Neural progenitor cell (in vitro differentiated cells): ENCODE measurements at regions not wholly inside any gene's neighbourhood (a gene's known extent, or its start where the extent isn't known, plus 50 kb on each side); places are given as distances from the start of the nearest gene placed in this dataset.

Source experiments
- DNase-seq: peaks from one replicate; pipeline ENCODE4 v3.0.0-alpha.2; 2016; ENCODE audit warnings: low spot score
- H2AFZ ChIP-seq: fragments of 200-600 bp; sonication (generic); replicated peaks from 2 replicates; pipeline ENCODE4 v1.6.1; 2016; ENCODE audit warnings: antibody characterized with exemption
- H3F3A ChIP-seq: fragments of 200-600 bp; sonication (generic); 2 replicates; pipeline ENCODE4 v1.6.1; 2016; ENCODE audit warnings: antibody characterized with exemption, low read depth
- H3K27ac ChIP-seq: fragments of 200-600 bp; sonication (generic); 2 replicates; pipeline ENCODE4 v1.5.1; 2016; ENCODE audit warnings: mild to moderate bottlenecking
- H3K27me3 ChIP-seq: fragments of 200-600 bp; sonication (generic); 2 replicates; pipeline ENCODE4 v1.6.1; 2016; ENCODE audit warnings: mild to moderate bottlenecking, moderate library complexity
- H3K36me3 ChIP-seq: fragments of 200-600 bp; sonication (generic); 2 replicates; pipeline ENCODE4 v1.5.1; 2016
- H3K4me1 ChIP-seq: fragments of 200-600 bp; sonication (generic); 2 replicates; pipeline ENCODE4 v1.6.1; 2016; ENCODE audit warnings: mixed run types
- H3K4me2 ChIP-seq: fragments of 200-600 bp; sonication (generic); 2 replicates; pipeline ENCODE4 v1.6.1; 2016
- H3K4me3 ChIP-seq: fragments of 200-600 bp; sonication (generic); 2 replicates; pipeline ENCODE4 v1.5.1; 2016
- H3K79me2 ChIP-seq: fragments of 200-600 bp; sonication (generic); 2 replicates; pipeline ENCODE4 v1.6.1; 2016; ENCODE audit warnings: low read depth
- H3K9ac ChIP-seq: fragments of 200-600 bp; sonication (generic); 2 replicates; pipeline ENCODE4 v1.6.1; 2016
- H3K9me3 ChIP-seq: fragments of 200-600 bp; sonication (generic); 2 replicates; pipeline ENCODE4 v1.5.1; 2016; ENCODE audit warnings: low read depth
- H4K20me1 ChIP-seq: fragments of 200-600 bp; sonication (generic); 2 replicates; pipeline ENCODE4 v1.6.1; 2016; ENCODE audit warnings: low read depth
- H3K27ac Mint-ChIP-seq: 3 replicates; pipeline ENCODE4 v1.8.0; 2021; ENCODE audit warnings: mixed read lengths
- H3K27me3 Mint-ChIP-seq: 2 replicates; pipeline ENCODE4 v1.8.0; 2022; ENCODE audit warnings: low read depth, mild to moderate bottlenecking, inconsistent platforms, moderate library complexity, mixed read lengths; ENCODE audit not compliant: insufficient read depth
- H3K36me3 Mint-ChIP-seq: 3 replicates; pipeline ENCODE4 v1.8.0; 2021; ENCODE audit warnings: mixed read lengths
- H3K4me1 Mint-ChIP-seq: 3 replicates; pipeline ENCODE4 v1.8.0; 2021; ENCODE audit warnings: mixed read lengths
- H3K4me3 Mint-ChIP-seq: 3 replicates; pipeline ENCODE4 v1.8.0; 2021; ENCODE audit warnings: mild to moderate bottlenecking, moderate library complexity, mixed read lengths
- H3K9me3 Mint-ChIP-seq: 3 replicates; pipeline ENCODE4 v1.8.0; 2020; ENCODE audit warnings: mixed read lengths
- EZH2 ChIP-seq: fragments of 200-600 bp; sonication (generic); IDR thresholded peaks from 2 replicates; pipeline ENCODE4 v1.6.1; 2017; ENCODE audit warnings: antibody characterized with exemption, mild to moderate bottlenecking, moderate library complexity
- EZH2phosphoT487 ChIP-seq: fragments of 200-600 bp; sonication (generic); IDR thresholded peaks from 2 replicates; pipeline ENCODE4 v1.6.1; 2017; ENCODE audit warnings: antibody characterized with exemption
- TF ChIP-seq, protein P1 (sequence below): fragments of 200-600 bp; sonication (generic); IDR thresholded peaks from 2 replicates; pipeline ENCODE4 v1.5.1; 2017; ENCODE audit warnings: antibody characterized with exemption, mild to moderate bottlenecking

DNA sequence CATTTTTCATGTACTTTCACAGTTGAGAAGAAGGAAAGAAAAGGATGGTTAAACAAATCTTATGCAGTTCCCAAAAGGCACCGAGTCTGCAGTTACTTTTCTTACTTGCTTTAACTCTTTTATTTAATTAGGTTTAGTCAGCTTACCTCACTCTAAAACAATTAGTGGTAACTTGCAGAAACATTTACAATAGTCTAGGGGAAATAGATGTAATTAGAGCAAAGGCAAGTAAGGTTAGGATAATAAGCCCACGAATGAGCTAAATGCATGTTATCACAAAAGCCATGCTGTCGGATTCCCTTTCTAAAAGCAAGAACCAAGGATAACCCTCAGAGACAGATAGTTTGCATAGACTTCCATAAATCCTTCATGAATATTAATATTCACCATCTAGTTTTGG lies 82.0 kb upstream of the VCX2 start:
- no peak for DNase-seq
- Histone ChIP-seq H4K20me1 (no peaks in the 10 kb centered on the region), H3F3A (no peaks in the 10 kb centered on the region), H3K36me3 (no peaks in the 10 kb centered on the region), H3K9ac (no peak overlapping the region), H3K4me2 (no peak overlapping the region), H3K27me3 (no peaks in the 10 kb centered on the region), H3K9me3 (peaks cover 4% of the 10 kb centered on the region), H3K27ac (no peak overlapping the region), H2AFZ (no peak overlapping the region), H3K79me2 (no peaks in the 10 kb centered on the region), H3K4me3 (no peak overlapping the region), H3K4me1 (no peaks in the 10 kb centered on the region)
- TF ChIP-seq EZH2phosphoT487 (no peak), EZH2 (no peak)
- TF ChIP-seq, protein P1, sequence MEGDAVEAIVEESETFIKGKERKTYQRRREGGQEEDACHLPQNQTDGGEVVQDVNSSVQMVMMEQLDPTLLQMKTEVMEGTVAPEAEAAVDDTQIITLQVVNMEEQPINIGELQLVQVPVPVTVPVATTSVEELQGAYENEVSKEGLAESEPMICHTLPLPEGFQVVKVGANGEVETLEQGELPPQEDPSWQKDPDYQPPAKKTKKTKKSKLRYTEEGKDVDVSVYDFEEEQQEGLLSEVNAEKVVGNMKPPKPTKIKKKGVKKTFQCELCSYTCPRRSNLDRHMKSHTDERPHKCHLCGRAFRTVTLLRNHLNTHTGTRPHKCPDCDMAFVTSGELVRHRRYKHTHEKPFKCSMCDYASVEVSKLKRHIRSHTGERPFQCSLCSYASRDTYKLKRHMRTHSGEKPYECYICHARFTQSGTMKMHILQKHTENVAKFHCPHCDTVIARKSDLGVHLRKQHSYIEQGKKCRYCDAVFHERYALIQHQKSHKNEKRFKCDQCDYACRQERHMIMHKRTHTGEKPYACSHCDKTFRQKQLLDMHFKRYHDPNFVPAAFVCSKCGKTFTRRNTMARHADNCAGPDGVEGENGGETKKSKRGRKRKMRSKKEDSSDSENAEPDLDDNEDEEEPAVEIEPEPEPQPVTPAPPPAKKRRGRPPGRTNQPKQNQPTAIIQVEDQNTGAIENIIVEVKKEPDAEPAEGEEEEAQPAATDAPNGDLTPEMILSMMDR = no peak
- no peaks in the 10 kb centered on the region for H3K9me3 Mint-ChIP-seq
- no peak overlapping the region for H3K4me3 Mint-ChIP-seq
- H3K27ac Mint-ChIP-seq = no peak overlapping the region
- H3K36me3 Mint-ChIP-seq = no peaks in the 10 kb centered on the region
- H3K27me3 Mint-ChIP-seq = peaks cover 5% of the 10 kb centered on the region
- H3K4me1 Mint-ChIP-seq = no peaks in the 10 kb centered on the region

GRCh38 chrX:8254401-8254800 lies 83.3 kb upstream of the VCX2 start:
- peaks cover 5% of the 10 kb centered on the region for H3K27me3 Mint-ChIP-seq
- Histone ChIP-seq H3K4me1 (no peaks in the 10 kb centered on the region), H4K20me1 (no peaks in the 10 kb centered on the region), H3K79me2 (no peaks in the 10 kb centered on the region), H3K27ac (no peak overlapping the region), H3F3A (no peaks in the 10 kb centered on the region), H2AFZ (no peak overlapping the region), H3K36me3 (no peaks in the 10 kb centered on the region), H3K9ac (no peak overlapping the region), H3K9me3 (peaks cover 4% of the 10 kb centered on the region), H3K27me3 (no peaks in the 10 kb centered on the region), H3K4me2 (no peak overlapping the region), H3K4me3 (no peak overlapping the region)
- TF ChIP-seq, protein P1 = no peak
- TF ChIP-seq EZH2 = no peak
- TF ChIP-seq EZH2phosphoT487 = no peak
- H3K27ac Mint-ChIP-seq = no peak overlapping the region
- H3K4me3 Mint-ChIP-seq = no peak overlapping the region
- no peaks in the 10 kb centered on the region for H3K36me3 Mint-ChIP-seq
- no peaks in the 10 kb centered on the region for H3K9me3 Mint-ChIP-seq
- no peaks in the 10 kb centered on the region for H3K4me1 Mint-ChIP-seq
- DNase-seq = no peak

DNA sequence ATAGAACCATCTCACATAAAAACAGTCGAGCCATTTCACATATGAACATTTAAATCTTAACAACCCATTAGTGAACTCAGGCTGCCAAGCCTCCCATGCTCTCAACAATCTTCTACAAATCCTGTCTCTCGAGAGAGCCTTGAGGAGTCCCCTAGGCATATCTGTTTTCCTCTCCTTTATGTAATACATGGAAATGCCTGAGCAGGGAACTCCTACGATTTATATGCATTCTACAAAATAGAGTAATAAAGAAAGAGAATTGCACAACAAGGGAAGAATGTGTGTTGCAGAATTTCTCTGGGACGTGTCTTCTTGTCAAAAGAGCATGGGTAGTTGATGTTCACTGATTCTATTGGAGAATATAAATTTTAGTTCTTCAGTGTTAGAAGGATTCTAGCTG lies 101.8 kb upstream of the VCX2 start:
- H3K4me3 Mint-ChIP-seq = no peak overlapping the region
- H3K36me3 Mint-ChIP-seq = no peaks in the 10 kb centered on the region
- H3K4me2 ChIP-seq = no peak overlapping the region
- H3K79me2 ChIP-seq = no peaks in the 10 kb centered on the region
- H3K4me3 ChIP-seq = no peak overlapping the region
- no peaks in the 10 kb centered on the region for H3K36me3 ChIP-seq
- H3F3A ChIP-seq = no peaks in the 10 kb centered on the region
- H2AFZ ChIP-seq = no peak overlapping the region
- no peaks in the 10 kb centered on the region for H3K27me3 ChIP-seq
- no peak overlapping the region for H3K27ac Mint-ChIP-seq
- H4K20me1 ChIP-seq = no peaks in the 10 kb centered on the region
- H3K9ac ChIP-seq = no peak overlapping the region
- no peak for DNase-seq
- H3K9me3 ChIP-seq = peaks cover 10% of the 10 kb centered on the region
- no peaks in the 10 kb centered on the region for H3K4me1 Mint-ChIP-seq
- no peak overlapping the region for H3K27ac ChIP-seq
- H3K9me3 Mint-ChIP-seq = no peaks in the 10 kb centered on the region
- H3K4me1 ChIP-seq = no peaks in the 10 kb centered on the region
- no peaks in the 10 kb centered on the region for H3K27me3 Mint-ChIP-seq
- no peak for TF ChIP-seq EZH2phosphoT487
- TF ChIP-seq EZH2 = no peak

DNA sequence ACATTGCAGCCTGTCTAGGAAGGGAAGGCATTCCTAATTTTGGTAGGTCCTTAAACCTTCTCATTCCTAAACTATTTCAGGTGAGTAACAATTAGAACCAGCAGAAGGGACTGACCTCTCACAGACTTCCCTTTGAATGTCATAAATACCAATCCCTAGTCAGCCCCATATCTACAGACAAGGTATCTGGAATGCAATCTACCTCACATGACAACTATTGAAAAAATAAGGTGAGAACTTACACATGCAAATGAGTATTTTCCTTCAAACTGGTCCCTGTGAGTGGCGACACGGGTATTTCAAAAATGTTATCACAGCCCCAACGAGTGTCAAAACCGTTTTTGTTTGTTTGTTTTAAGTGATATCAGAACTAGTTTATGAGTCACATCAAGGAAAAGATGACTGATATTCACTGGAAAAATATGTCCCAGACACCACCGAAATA lies 102.4 kb upstream of the VCX2 start:
- H3K4me1 Mint-ChIP-seq = no peaks in the 10 kb centered on the region

More for the DNA sequence above, 102.4 kb upstream of the VCX2 start:
- Histone ChIP-seq H3K4me1 (no peaks in the 10 kb centered on the region), H4K20me1 (no peaks in the 10 kb centered on the region), H3K9me3 (peaks cover 10% of the 10 kb centered on the region), H3K4me2 (no peak overlapping the region), H3K27me3 (no peaks in the 10 kb centered on the region), H3K79me2 (no peaks in the 10 kb centered on the region), H3K4me3 (no peak overlapping the region), H2AFZ (no peak overlapping the region), H3F3A (no peaks in the 10 kb centered on the region), H3K27ac (no peak overlapping the region), H3K36me3 (no peaks in the 10 kb centered on the region), H3K9ac (no peak overlapping the region)
- no peak for TF ChIP-seq EZH2phosphoT487
- TF ChIP-seq EZH2 = no peak
- TF ChIP-seq, protein P1 = no peak
- no peak for DNase-seq
- no peaks in the 10 kb centered on the region for H3K27me3 Mint-ChIP-seq
- no peaks in the 10 kb centered on the region for H3K36me3 Mint-ChIP-seq
- H3K9me3 Mint-ChIP-seq = no peaks in the 10 kb centered on the region
- H3K27ac Mint-ChIP-seq = no peak overlapping the region
- no peak overlapping the region for H3K4me3 Mint-ChIP-seq
